ENCODE measurements at regions not wholly inside any gene's neighbourhood (a gene's known extent, or its start where the extent isn't known, plus 50 kb on each side); places are given as distances from the start of the nearest gene placed in this dataset.

DNA sequence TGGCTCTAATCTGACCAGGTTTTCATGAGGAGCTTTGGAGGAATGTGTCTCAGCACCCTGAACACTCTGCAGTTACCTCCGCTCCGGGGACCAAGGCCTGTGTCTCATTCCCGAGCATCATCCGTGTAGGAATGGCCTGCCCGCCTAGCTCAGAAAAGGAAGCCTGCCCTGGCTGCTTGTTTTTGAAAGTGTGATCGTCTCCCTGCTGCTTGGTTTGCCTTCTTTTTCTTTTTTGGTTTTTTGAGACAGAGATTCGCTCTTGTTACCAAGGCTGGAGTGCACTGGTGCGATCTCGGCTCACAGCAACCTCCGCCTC lies 73.3 kb downstream of the CRLF2 start:
- 56% methylated on average over 10 of the region's 10 CpGs for WGBS (ENCODE audit: insufficient coverage, insufficient replicate concordance, low lambda C conversion rate, missing lambda C conversion rate)
- ChIA-PET POLR2A (no interaction called here), RAD21 (ENCODE audit: unreplicated experiment) (no interaction called here), CTCF (no interaction called here), SMC1A (ENCODE audit: uncharacterized antibody, unreplicated experiment) (no interaction called here)
- no peaks in the 10 kb centered on the region for H3K79me2 ChIP-seq (ENCODE audit: control insufficient read depth, insufficient read depth, low read length)
- no peaks in the 10 kb centered on the region; the same call in 2 of the 3 replicates for H3K9me3 ChIP-seq (replicated peaks; ENCODE audit: control insufficient read depth, insufficient read depth, low read length)
- H3K9ac ChIP-seq (ENCODE audit: control insufficient read depth, insufficient read depth, low read length), result no peak overlapping the region
- H3K4me1 ChIP-seq (ENCODE audit: control insufficient read depth, insufficient read depth, low read length), result no peaks in the 10 kb centered on the region
- TF ChIP-seq BRCA1 (IDR thresholded peaks at IDR 0.05; ENCODE audit: low read depth, low read length) (no peak), ZNF274 (IDR thresholded peaks at IDR 0.05; ENCODE audit: insufficient read depth, insufficient read length) (no peak), CBFB (IDR thresholded peaks at IDR 0.05; ENCODE audit: low read depth) (no peak), RBBP5 (conservative IDR thresholded peaks at IDR 0.05) (no peak), FOXK2 (IDR thresholded peaks at IDR 0.05) (no peak), EZH2 (IDR thresholded peaks at IDR 0.05; ENCODE audit: borderline replicate concordance, control insufficient read depth, low read depth, low read length) (no peak), SMAD1 (IDR thresholded peaks at IDR 0.05; ENCODE audit: low read depth, partially characterized antibody) (no peak)
- TF ChIP-seq, protein P1, sequence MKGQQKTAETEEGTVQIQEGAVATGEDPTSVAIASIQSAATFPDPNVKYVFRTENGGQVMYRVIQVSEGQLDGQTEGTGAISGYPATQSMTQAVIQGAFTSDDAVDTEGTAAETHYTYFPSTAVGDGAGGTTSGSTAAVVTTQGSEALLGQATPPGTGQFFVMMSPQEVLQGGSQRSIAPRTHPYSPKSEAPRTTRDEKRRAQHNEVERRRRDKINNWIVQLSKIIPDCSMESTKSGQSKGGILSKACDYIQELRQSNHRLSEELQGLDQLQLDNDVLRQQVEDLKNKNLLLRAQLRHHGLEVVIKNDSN (IDR thresholded peaks at IDR 0.05; ENCODE audit: borderline replicate concordance, extremely low read length, insufficient read depth, low read depth, low read length), result no peak
- TF ChIP-seq, protein P2, sequence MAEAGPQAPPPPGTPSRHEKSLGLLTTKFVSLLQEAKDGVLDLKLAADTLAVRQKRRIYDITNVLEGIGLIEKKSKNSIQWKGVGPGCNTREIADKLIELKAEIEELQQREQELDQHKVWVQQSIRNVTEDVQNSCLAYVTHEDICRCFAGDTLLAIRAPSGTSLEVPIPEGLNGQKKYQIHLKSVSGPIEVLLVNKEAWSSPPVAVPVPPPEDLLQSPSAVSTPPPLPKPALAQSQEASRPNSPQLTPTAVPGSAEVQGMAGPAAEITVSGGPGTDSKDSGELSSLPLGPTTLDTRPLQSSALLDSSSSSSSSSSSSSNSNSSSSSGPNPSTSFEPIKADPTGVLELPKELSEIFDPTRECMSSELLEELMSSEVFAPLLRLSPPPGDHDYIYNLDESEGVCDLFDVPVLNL (IDR thresholded peaks at IDR 0.05; ENCODE audit: low read depth, low read length), result no peak
- TF ChIP-seq, protein P3, sequence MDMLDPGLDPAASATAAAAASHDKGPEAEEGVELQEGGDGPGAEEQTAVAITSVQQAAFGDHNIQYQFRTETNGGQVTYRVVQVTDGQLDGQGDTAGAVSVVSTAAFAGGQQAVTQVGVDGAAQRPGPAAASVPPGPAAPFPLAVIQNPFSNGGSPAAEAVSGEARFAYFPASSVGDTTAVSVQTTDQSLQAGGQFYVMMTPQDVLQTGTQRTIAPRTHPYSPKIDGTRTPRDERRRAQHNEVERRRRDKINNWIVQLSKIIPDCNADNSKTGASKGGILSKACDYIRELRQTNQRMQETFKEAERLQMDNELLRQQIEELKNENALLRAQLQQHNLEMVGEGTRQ (IDR thresholded peaks at IDR 0.05; ENCODE audit: borderline replicate concordance, low read depth, low read length), result no peak
- TF ChIP-seq, protein P4, sequence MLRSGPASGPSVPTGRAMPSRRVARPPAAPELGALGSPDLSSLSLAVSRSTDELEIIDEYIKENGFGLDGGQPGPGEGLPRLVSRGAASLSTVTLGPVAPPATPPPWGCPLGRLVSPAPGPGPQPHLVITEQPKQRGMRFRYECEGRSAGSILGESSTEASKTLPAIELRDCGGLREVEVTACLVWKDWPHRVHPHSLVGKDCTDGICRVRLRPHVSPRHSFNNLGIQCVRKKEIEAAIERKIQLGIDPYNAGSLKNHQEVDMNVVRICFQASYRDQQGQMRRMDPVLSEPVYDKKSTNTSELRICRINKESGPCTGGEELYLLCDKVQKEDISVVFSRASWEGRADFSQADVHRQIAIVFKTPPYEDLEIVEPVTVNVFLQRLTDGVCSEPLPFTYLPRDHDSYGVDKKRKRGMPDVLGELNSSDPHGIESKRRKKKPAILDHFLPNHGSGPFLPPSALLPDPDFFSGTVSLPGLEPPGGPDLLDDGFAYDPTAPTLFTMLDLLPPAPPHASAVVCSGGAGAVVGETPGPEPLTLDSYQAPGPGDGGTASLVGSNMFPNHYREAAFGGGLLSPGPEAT (IDR thresholded peaks at IDR 0.05; ENCODE audit: low read depth), result no peak
- TF ChIP-seq, protein P5, sequence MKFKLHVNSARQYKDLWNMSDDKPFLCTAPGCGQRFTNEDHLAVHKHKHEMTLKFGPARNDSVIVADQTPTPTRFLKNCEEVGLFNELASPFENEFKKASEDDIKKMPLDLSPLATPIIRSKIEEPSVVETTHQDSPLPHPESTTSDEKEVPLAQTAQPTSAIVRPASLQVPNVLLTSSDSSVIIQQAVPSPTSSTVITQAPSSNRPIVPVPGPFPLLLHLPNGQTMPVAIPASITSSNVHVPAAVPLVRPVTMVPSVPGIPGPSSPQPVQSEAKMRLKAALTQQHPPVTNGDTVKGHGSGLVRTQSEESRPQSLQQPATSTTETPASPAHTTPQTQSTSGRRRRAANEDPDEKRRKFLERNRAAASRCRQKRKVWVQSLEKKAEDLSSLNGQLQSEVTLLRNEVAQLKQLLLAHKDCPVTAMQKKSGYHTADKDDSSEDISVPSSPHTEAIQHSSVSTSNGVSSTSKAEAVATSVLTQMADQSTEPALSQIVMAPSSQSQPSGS (IDR thresholded peaks at IDR 0.05; ENCODE audit: low read length), result no peak
- no peak for DNase-seq (ENCODE audit: low read depth, low spot score)
- no peak overlapping the region for H3K4me2 ChIP-seq (ENCODE audit: control insufficient read depth, insufficient read depth)
- H2AFZ ChIP-seq (ENCODE audit: control insufficient read depth, low read depth, low read length), result no peak overlapping the region
- no peaks in the 10 kb centered on the region for H3K36me3 ChIP-seq (ENCODE audit: control insufficient read depth in 2 of 2, insufficient read depth in 2 of 2, low read length in 1 of 2)
- no TSS peak for BruUV-seq (replicated peaks)
- no peaks in the 10 kb centered on the region for H3K27me3 ChIP-seq (replicated peaks in 1 of 2; ENCODE audit: control insufficient read depth in 2 of 2, insufficient read depth in 2 of 2, low read length in 1 of 2)
- intact Hi-C loops (cut with micrococcal nuclease; ENCODE audit: unreplicated experiment), result no loop called here
- ATAC-seq, result no peak
- in situ Hi-C loops (cut with MboI), result no loop called here
- H4K20me1 ChIP-seq (ENCODE audit: control insufficient read depth, insufficient read depth), result no peaks in the 10 kb centered on the region
- no peak overlapping the region for H3K27ac ChIP-seq (ENCODE audit: control insufficient read depth, insufficient read depth)
- FAIRE-seq, result no peak
- no peak overlapping the region for H3K4me3 ChIP-seq
